ENCODE measurements at regions not wholly inside any gene's neighbourhood (a gene's known extent, or its start where the extent isn't known, plus 50 kb on each side); places are given as distances from the start of the nearest gene placed in this dataset.
"Not testable (repeated sequence)": the region's sequence is repeated elsewhere in the genome, so short reads cannot be mapped to it uniquely, and the experiment has no call there.

DNA sequence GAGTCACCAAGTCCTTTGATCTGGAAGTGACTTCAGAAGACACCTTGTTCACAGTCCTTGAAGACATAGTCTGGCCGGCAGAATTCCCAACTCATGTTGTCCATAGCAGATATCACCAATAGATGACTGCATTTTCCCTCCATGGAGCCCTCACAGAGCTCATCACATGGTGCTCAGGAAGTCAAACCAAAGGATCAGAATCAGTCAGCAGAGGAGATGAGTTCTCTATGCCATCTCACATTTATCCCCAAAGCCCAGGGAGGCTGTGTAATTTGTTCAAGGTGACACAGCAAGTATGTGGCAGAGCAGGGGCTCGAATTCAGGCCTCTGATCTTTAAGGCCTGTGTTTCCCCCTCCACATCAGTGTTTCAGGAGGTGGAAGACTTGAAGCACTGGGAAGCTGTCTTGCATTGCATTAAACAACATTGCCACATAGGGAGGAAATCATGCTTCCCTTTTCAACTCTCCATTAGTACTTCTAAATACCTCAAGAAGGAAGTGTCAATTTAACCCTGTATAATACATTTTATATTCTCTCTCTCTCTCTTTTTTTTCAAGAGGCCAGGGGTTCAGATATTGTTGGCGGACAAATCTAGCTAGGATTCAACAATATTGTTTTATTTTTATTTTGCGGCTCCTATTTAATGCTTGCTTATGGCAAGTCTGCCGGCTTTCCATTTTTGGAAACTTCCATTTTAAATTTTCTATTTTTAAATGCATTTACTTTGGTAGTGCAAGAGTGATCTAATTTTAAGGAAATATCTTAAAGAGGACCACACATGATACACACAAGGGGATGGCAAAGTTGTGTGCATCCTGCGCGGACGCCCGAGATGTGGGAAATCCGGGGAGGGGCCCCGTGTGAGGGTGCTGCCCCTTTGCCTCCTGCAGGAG, 61.9 kb downstream of the NPIPB5 start:
- peaks cover 20 to 24% of the 10 kb centered on the region in 2 donors for H3K27me3 Mint-ChIP-seq
- peak; percentile 39 for ATAC-seq (replicated peaks)
- H3K9me3 Mint-ChIP-seq; DNase-seq; H3K4me3 Mint-ChIP-seq; H3K27ac Mint-ChIP-seq; H3K4me1 Mint-ChIP-seq (ENCODE audit: low read depth in 2 of 2); H3K36me3 Mint-ChIP-seq (ENCODE audit: insufficient read depth): not testable (repeated sequence)

DNA sequence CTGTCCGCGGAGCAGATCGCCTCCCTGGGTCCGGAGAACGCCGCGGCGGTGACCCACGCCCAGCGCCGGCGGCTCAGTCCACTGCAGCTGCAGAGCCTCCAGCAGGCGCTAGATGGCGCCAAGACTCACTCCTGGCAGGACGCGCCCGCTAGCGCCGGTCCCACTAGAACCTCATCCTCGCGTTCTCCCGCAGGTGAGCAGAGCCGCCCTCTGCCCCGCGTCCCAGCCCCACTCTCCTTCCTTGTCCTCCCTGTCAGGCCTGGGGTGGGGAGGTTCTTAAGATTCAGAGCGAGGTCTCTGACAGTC, 62.5 kb downstream of the NPIPB5 start:
- H3K9me3 Mint-ChIP-seq; H3K4me3 Mint-ChIP-seq; H3K36me3 Mint-ChIP-seq (ENCODE audit: insufficient read depth); H3K4me1 Mint-ChIP-seq (ENCODE audit: low read depth in 2 of 2); DNase-seq; H3K27ac Mint-ChIP-seq: not testable (repeated sequence)
- peaks cover 20 to 24% of the 10 kb centered on the region in 2 donors for H3K27me3 Mint-ChIP-seq
- ATAC-seq (replicated peaks) = peak; percentile 96

DNA sequence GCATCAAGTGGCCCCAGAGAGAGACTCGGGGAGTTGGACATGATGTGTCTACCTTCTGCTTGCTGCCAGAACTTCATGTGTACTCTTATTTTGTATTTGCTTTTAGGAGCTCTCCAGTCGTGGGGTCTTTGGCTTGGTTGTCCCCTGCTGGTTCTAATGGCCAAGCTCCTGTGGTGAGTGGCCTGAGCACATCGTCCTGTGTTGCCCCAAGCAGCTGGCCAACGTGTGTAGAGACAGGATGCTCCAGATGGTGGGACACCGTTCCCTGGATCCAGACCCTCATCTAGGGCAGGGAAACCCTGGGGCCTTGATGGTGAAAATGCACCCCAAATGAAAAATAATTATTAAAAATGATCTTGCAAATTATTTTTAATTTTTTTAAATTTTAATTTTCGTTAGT, 65.8 kb downstream of the NPIPB5 start:
- H3K4me1 Mint-ChIP-seq (ENCODE audit: low read depth in 2 of 2); ATAC-seq (replicated peaks); H3K4me3 Mint-ChIP-seq; H3K9me3 Mint-ChIP-seq; H3K36me3 Mint-ChIP-seq (ENCODE audit: insufficient read depth); DNase-seq; H3K27ac Mint-ChIP-seq: not testable (repeated sequence)
- H3K27me3 Mint-ChIP-seq = peaks cover 28 to 34% of the 10 kb centered on the region in 2 donors

DNA sequence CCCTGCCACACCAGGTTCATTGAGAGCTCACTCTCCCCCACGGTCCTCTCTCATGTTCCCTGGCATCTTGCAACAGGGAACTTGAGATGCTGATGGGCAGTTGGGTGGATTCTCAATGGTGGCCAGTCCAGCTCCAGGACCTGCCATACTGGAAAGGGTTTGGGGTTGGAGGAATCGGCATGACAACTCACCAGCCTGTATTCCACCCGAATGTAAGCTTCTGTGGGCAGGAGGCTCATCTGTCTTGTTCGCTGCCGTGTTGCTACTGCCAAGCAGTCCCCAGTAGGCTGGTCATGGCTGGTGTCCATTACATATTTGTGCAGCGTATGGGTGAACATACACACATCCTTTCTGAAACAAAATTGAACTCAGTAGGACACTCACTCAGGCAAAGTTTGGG, 72.5 kb downstream of the NPIPB5 start:
- H3K27me3 Mint-ChIP-seq = peaks cover 20% of the 10 kb centered on the region in 2 donors
- not testable (repeated sequence) for DNase-seq; H3K9me3 Mint-ChIP-seq; H3K4me3 Mint-ChIP-seq; H3K27ac Mint-ChIP-seq; H3K36me3 Mint-ChIP-seq (ENCODE audit: insufficient read depth); ATAC-seq (replicated peaks); H3K4me1 Mint-ChIP-seq (ENCODE audit: low read depth in 2 of 2)

DNA sequence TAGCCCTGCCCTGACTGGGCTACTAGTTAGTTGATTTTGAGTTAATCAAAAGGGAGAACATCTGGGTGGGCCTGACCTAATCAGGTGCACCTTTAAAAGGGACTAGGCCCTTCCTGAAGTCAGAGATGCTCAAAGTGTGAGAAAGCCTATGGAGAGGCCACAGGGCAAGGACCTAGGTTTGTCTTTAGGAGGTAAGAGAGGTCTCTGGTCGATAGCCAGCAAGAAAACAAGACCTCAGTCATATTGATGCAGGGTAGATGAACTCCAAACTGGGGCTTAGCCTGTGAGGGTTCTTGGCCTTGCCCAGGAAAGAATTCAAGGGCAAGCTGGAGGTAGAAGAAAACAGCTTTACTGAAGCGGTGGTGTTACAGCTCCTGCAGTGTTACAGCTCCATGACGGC, 73.8 kb downstream of the NPIPB5 start:
- ATAC-seq (replicated peaks); DNase-seq; H3K4me3 Mint-ChIP-seq; H3K4me1 Mint-ChIP-seq (ENCODE audit: low read depth in 2 of 2); H3K36me3 Mint-ChIP-seq (ENCODE audit: insufficient read depth); H3K9me3 Mint-ChIP-seq; H3K27ac Mint-ChIP-seq: not testable (repeated sequence)
- peaks cover 14 to 15% of the 10 kb centered on the region in 2 donors for H3K27me3 Mint-ChIP-seq

DNA sequence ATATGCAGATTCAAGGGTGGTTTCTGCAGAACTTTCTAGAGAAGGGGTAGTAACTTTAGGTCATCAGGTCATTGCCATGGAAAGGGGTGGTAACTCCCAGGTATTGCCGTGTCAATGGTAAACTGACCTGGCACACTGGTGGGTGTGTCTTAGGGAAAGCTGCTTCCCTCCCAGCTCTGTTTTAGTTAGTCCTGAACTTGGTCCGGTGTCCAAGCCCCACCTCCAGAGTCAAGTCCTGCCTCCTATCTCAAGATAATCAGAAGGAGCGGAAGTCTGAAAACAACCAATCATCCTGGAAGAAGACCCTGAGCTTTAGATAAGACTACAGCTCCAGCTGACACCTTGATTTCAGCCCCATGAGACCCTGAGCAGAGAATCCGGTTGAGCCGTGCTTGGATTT, 74.2 kb downstream of the NPIPB5 start:
- not testable (repeated sequence) for ATAC-seq (replicated peaks); H3K27ac Mint-ChIP-seq; H3K36me3 Mint-ChIP-seq (ENCODE audit: insufficient read depth); H3K4me3 Mint-ChIP-seq; DNase-seq; H3K4me1 Mint-ChIP-seq (ENCODE audit: low read depth in 2 of 2); H3K9me3 Mint-ChIP-seq
- peaks cover 10 to 13% of the 10 kb centered on the region in 2 donors for H3K27me3 Mint-ChIP-seq

DNA sequence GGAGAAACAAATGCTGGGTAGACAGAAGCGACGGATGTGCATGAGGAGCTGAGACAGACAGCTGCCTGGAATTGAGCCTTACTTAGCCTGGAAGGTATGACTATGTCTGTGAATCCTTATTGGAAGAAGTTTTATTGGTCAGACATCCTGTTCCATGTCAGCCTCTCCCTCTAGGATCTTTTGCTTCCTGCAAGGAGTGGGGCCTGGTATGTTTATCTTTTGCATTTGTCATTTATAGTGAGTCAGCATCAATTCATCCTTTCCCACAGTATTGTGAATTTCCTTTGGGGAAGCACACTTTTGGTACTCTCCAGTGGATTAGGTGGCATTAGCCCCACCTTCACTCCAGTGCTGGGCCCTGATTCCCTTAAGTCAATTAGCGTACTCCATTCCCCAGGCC, 74.7 kb downstream of the NPIPB5 start:
- not testable (repeated sequence) for DNase-seq; H3K27ac Mint-ChIP-seq; H3K4me3 Mint-ChIP-seq; ATAC-seq (replicated peaks); H3K4me1 Mint-ChIP-seq (ENCODE audit: low read depth in 2 of 2); H3K9me3 Mint-ChIP-seq; H3K36me3 Mint-ChIP-seq (ENCODE audit: insufficient read depth)
- H3K27me3 Mint-ChIP-seq = peaks cover 10 to 13% of the 10 kb centered on the region in 2 donors

DNA sequence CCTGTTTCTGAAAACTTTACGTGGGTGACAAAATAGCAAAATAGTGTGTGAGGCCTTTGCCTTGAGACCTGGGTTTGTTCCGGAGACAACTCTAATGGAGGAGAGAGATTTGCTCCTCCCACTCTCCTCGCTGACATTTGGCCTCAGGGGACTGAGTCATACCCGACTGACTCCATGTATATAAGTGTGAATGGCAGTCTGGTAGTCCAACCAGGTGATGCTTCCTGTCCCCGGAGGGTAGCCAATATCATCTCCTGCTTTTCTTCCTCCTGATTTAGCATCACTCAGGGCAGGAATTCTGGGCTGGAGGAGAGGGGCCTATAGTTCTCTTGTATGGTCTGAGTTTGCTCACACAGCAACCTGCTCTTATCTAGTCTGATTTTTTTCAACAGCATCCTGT, 76.0 kb downstream of the NPIPB5 start:
- not testable (repeated sequence) for H3K4me3 Mint-ChIP-seq; H3K36me3 Mint-ChIP-seq (ENCODE audit: insufficient read depth); ATAC-seq (replicated peaks); H3K9me3 Mint-ChIP-seq; DNase-seq; H3K4me1 Mint-ChIP-seq (ENCODE audit: low read depth in 2 of 2); H3K27ac Mint-ChIP-seq
- peaks cover 19 to 20% of the 10 kb centered on the region in 2 donors for H3K27me3 Mint-ChIP-seq

DNA sequence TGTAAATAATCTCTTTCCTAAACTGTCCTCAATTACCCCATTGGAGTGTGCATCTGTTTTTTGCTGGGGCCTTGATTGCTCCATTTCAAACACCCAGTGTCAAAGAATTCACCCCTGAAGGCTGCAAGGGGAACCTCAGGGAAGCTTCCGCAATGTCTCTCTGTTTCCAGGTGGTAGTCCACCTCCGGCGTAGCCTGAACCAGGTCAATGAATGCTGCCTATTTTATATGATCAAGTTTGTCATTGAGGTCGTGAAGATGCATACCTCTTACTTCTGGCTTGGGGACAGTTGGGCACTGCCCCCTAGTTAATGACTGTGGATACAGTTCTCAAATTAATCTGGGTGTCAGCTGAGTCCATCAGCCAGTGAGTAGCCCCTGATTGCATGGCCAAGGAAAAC, 79.1 kb downstream of the NPIPB5 start:
- H3K9me3 Mint-ChIP-seq; H3K27ac Mint-ChIP-seq; H3K4me3 Mint-ChIP-seq; H3K36me3 Mint-ChIP-seq (ENCODE audit: insufficient read depth); ATAC-seq (replicated peaks); H3K4me1 Mint-ChIP-seq (ENCODE audit: low read depth in 2 of 2); DNase-seq: not testable (repeated sequence)
- H3K27me3 Mint-ChIP-seq = peaks cover 7 to 10% of the 10 kb centered on the region in 2 donors

DNA sequence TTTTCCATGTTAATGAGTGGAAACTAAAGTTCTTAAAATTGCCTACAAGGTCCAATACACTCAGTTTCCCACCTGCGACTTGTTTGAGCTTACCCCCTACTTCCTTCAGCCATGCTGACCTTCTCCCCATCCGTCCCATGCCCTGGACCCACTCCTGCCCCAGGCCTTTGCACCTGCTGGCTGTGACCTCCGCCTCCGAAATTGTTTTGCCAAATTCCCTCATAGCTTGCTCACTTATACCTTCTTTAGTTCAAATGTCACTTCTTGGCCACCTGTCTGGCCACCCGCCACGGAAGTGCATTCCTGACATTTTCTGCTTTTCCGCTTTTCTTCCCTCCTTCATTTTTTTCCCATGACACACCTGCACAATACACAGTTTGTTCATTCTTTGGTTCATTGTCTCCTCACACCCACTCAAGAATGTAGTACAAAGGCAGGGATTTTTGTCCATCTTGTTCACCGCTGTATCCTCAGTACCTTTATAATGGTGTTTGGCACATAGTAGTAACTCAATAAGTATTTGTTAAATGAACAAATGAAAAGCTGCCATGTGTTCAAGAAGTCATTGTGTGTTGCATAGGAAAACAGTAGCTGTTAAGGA, 85.9 kb downstream of the NPIPB5 start:
- H3K4me1 Mint-ChIP-seq (ENCODE audit: low read depth in 2 of 2); ATAC-seq (replicated peaks); H3K9me3 Mint-ChIP-seq; H3K36me3 Mint-ChIP-seq (ENCODE audit: insufficient read depth); H3K27me3 Mint-ChIP-seq; H3K4me3 Mint-ChIP-seq; H3K27ac Mint-ChIP-seq; DNase-seq: not testable (repeated sequence)

DNA sequence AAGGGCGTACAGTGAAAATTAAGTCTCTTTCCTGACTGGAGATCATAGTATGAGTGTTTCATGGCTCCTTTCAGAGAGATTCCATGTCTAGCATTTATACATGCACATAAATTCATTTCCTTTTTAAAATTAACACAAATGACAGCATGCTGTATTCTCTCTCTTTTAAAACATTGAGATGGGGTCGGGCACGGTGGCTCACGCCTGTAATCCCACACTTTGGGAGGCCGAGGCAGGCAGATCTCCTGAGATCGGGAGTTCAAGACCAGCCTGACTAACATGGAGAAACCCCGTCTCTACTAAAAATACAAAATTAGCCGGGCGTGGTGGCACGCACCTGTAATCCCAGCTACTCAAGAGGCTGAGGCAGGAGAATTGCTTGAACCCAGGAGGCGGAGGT, 93.1 kb downstream of the NPIPB5 start:
- not testable (repeated sequence) for H3K27me3 Mint-ChIP-seq; ATAC-seq (replicated peaks); H3K27ac Mint-ChIP-seq

DNA sequence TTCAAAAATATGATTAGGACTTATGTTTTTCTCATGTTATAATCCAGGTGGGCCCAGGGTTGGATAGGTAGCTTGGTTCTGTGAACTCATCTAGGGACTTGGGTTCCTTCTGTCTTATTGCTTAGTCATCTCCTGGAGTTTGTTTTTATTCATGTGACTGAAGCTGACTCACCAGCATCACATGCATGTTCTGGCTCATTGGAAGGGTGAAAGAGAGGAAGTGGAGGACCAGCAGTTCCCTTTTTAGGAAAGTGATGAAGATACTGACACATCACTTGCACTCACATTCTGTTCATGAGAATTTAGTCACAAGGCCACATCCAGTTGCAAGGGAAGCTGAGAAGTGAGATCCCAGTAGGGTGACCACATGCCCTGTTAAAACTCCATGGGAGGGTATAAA, 95.9 kb downstream of the NPIPB5 start:
- H3K27ac Mint-ChIP-seq; H3K36me3 Mint-ChIP-seq (ENCODE audit: insufficient read depth); H3K9me3 Mint-ChIP-seq; H3K4me1 Mint-ChIP-seq (ENCODE audit: low read depth in 2 of 2); DNase-seq; H3K4me3 Mint-ChIP-seq; H3K27me3 Mint-ChIP-seq: not testable (repeated sequence)
- ATAC-seq (replicated peaks) = peak; percentile 47

More for the DNA sequence above, 93.1 kb downstream of the NPIPB5 start:
- H3K4me3 Mint-ChIP-seq; H3K4me1 Mint-ChIP-seq (ENCODE audit: low read depth in 2 of 2); H3K36me3 Mint-ChIP-seq (ENCODE audit: insufficient read depth); DNase-seq; H3K9me3 Mint-ChIP-seq: not testable (repeated sequence)

DNA sequence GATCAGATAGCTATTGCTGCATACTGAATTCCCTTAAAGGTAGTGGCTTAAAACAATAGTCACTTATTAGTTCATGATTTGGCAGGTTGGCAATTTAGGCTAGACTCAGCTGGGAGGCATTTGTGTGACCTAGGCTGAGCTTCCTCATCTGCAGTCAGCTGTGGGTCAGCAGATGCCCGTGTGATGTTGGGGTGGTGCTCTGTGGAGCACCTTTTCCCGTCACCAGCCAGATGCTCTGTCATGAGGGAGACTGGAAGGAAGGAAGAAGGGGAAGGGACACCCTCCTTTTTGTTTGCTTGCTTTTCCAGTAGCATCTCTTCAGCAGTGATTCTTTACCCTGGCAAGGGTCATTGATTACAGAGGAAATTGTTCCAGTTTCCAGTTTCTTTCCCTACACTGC, 99.1 kb downstream of the NPIPB5 start:
- H3K36me3 Mint-ChIP-seq (ENCODE audit: insufficient read depth); DNase-seq; H3K4me3 Mint-ChIP-seq; H3K9me3 Mint-ChIP-seq; H3K4me1 Mint-ChIP-seq (ENCODE audit: low read depth in 2 of 2); H3K27ac Mint-ChIP-seq; ATAC-seq (replicated peaks): not testable (repeated sequence)
- peaks cover 14 to 21% of the 10 kb centered on the region in 2 donors for H3K27me3 Mint-ChIP-seq

DNA sequence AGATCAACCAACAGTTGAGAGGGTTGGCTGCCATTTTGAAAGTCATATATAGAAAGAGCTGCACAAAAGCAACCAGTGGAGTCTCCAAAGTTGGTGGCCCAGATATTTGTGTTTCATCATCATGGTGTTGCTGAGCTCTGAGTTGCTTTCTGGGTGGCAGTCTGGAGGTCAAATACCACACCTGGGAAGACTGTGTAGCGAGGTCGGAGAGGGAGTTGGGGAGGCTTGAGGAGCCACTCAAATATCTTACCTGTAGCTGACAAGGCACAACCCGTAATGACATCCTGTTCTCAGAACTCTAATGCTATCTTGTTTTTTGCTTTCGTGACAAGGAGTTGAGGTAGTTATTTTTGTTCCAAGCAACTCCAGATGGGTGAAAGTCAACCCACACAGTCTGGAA, 100.4 kb downstream of the NPIPB5 start:
- not testable (repeated sequence) for H3K36me3 Mint-ChIP-seq (ENCODE audit: insufficient read depth); DNase-seq; H3K9me3 Mint-ChIP-seq; H3K4me1 Mint-ChIP-seq (ENCODE audit: low read depth in 2 of 2); ATAC-seq (replicated peaks); H3K4me3 Mint-ChIP-seq; H3K27ac Mint-ChIP-seq
- peaks cover 16 to 26% of the 10 kb centered on the region in 2 donors for H3K27me3 Mint-ChIP-seq

Data from effector memory CD8-positive, alpha-beta T cell (primary cell).